ENCODE measurements at regions not wholly inside any gene's neighbourhood (a gene's known extent, or its start where the extent isn't known, plus 50 kb on each side); places are given as distances from the start of the nearest gene placed in this dataset.

DNA sequence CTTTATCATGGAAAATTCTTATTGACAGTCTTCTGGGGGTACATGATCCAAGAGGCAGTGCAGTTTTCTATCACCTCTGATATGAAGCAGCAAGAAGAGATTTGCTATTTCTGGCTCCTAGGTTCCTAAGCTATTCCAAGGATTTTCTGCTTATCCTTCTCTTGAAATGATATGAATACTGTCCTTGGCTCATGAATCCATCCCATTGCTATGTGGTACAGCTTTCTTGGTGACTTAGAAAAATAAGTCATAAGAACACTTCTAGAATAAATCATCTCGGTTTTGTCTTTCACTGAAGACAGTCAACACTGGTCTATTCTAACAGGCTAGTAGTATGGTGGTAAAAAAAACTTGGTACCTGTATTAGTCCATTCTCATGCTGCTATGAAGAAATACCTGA lies 333.6 kb upstream of the RASGRP1 start:
- H3K4me1 ChIP-seq, result peaks cover 0 to 7% (median 5%) of the 10 kb centered on the region in 3 donors
- H3K4me3 ChIP-seq, result no peak overlapping the region
- no peak for DNase-seq
- no peak for TF ChIP-seq CTCF (IDR thresholded peaks at IDR 0.05)
- H3K9me3 ChIP-seq, result no peaks in the 10 kb centered on the region
- H3K27me3 ChIP-seq, result no peaks in the 10 kb centered on the region
- WGBS, 2 donors, result 62 to 67% methylated on average over 1 of the region's 1 CpG
- intact Hi-C loops (cut with DNase I), result no loop called here
- H3K36me3 ChIP-seq, result no peaks in the 10 kb centered on the region
- no peak overlapping the region for H3K27ac ChIP-seq

GRCh38 chr15:38899300-38899699 lies 334.7 kb upstream of the RASGRP1 start:
- intact Hi-C loops (cut with DNase I), result no loop called here
- H3K4me1 ChIP-seq, result peaks cover 0 to 5% (median 5%) of the 10 kb centered on the region in 3 donors
- no peak overlapping the region for H3K27ac ChIP-seq
- TF ChIP-seq CTCF (IDR thresholded peaks at IDR 0.05) (no peak), POLR2A (IDR thresholded peaks at IDR 0.05) (no peak)
- DNase-seq, result no peak
- H3K36me3 ChIP-seq, result no peaks in the 10 kb centered on the region
- WGBS, 2 donors, result 80 to 85% methylated on average over 2 of the region's 2 CpGs
- no peak overlapping the region for H3K4me3 ChIP-seq
- H3K27me3 ChIP-seq, result no peaks in the 10 kb centered on the region
- H3K9me3 ChIP-seq, result no peaks in the 10 kb centered on the region

DNA sequence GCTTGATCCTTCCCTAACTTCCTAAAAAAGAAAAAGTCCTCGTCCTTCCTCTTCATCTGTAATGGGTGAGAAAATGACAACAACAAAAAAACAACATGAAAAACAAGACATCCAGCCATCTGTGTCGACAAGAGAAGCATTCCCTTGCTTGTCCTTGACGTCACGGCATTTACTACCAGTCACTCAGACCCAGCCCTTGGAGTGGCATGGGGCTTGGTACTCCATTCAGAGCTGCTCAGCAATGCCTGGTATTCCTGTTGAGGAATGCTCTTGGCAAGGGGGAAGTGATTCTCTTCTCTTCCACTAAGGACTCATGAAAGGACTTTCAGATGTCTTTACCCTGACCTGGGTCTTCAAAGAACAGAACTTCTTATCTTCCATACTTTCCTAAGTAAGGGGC lies 339.7 kb upstream of the RASGRP1 start:
- no peak for DNase-seq
- WGBS, 2 donors, result 61 to 87% methylated on average over 2 to 4 of the region's 4 CpGs
- Histone ChIP-seq H3K4me1 (no peaks in the 10 kb centered on the region), H3K27me3 (no peaks in the 10 kb centered on the region), H3K36me3 (no peaks in the 10 kb centered on the region), H3K27ac (no peak overlapping the region), H3K4me3 (no peak overlapping the region), H3K9me3 (no peaks in the 10 kb centered on the region)
- TF ChIP-seq CTCF (IDR thresholded peaks at IDR 0.05) (no peak), POLR2A (IDR thresholded peaks at IDR 0.05) (no peak)
- intact Hi-C loops (cut with DNase I), result no loop called here

- Histone ChIP-seq H3K36me3 (no peaks in the 10 kb centered on the region), H3K4me1 (no peaks in the 10 kb centered on the region), H3K9me3 (no peaks in the 10 kb centered on the region), H3K27ac (no peak overlapping the region), H3K4me3 (no peak overlapping the region), H3K27me3 (no peaks in the 10 kb centered on the region)
- intact Hi-C loops (cut with DNase I), result no loop called here
- TF ChIP-seq CTCF (IDR thresholded peaks at IDR 0.05) (no peak), POLR2A (IDR thresholded peaks at IDR 0.05) (no peak)
- 42 to 61% methylated on average over 1 of the region's 1 CpG for WGBS, 2 donors
- DNase-seq, result no peak
These were observed 341.0 kb upstream of the RASGRP1 start for GRCh38 chr15:38905632-38906031.

GRCh38 chr15:38920966-38921365 lies 356.4 kb upstream of the RASGRP1 start:
- Histone ChIP-seq H3K27me3 (no peaks in the 10 kb centered on the region), H3K36me3 (no peaks in the 10 kb centered on the region), H3K27ac (no peak overlapping the region), H3K4me1 (no peaks in the 10 kb centered on the region), H3K4me3 (no peak overlapping the region), H3K9me3 (no peaks in the 10 kb centered on the region)
- DNase-seq, result no peak
- 81 to 85% methylated on average over 2 of the region's 2 CpGs for WGBS, 2 donors
- no peak for TF ChIP-seq CTCF (IDR thresholded peaks at IDR 0.05)
- intact Hi-C loops (cut with DNase I), result no loop called here

Measured in esophagus squamous epithelium (tissue), 5 donors.